ENCODE measurements at regions not wholly inside any gene's neighbourhood (a gene's known extent, or its start where the extent isn't known, plus 50 kb on each side); places are given as distances from the start of the nearest gene placed in this dataset.

DNA sequence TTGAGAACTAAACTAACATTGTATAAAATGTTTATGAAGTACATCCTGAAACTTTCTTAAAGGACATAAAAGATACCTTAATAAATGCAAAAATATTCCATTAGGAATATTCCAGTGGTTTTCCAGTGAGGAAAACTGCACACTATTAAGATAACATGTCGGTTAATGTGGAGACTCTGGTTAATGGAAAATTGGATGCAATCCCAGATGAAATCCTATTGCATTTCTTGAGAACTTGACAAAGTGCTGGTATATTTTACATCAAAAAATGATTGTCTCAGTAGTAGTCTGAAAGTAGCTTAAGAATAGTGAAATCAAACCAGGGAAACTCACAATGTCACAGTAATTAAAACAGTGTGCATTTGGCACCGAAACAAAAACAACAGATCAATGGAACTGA is 202.5 kb upstream of the MON1B start:
- TF ChIP-seq POLR2A (IDR thresholded peaks at IDR 0.05) (no peak), POLR2AphosphoS5 (IDR thresholded peaks at IDR 0.05) (no peak), EP300 (IDR thresholded peaks at IDR 0.05) (no peak)
- TF ChIP-seq, protein P1, sequence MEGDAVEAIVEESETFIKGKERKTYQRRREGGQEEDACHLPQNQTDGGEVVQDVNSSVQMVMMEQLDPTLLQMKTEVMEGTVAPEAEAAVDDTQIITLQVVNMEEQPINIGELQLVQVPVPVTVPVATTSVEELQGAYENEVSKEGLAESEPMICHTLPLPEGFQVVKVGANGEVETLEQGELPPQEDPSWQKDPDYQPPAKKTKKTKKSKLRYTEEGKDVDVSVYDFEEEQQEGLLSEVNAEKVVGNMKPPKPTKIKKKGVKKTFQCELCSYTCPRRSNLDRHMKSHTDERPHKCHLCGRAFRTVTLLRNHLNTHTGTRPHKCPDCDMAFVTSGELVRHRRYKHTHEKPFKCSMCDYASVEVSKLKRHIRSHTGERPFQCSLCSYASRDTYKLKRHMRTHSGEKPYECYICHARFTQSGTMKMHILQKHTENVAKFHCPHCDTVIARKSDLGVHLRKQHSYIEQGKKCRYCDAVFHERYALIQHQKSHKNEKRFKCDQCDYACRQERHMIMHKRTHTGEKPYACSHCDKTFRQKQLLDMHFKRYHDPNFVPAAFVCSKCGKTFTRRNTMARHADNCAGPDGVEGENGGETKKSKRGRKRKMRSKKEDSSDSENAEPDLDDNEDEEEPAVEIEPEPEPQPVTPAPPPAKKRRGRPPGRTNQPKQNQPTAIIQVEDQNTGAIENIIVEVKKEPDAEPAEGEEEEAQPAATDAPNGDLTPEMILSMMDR (IDR thresholded peaks at IDR 0.05) = no peak

Data from stomach (tissue), 4 donors.